RWPE1 (cell line): ENCODE measurements at regions not wholly inside any gene's neighbourhood (a gene's known extent, or its start where the extent isn't known, plus 50 kb on each side); places are given as distances from the start of the nearest gene placed in this dataset.
A peak's percentile ranks its signal among the peaks of the same experiment; 100 is the strongest.

Experiments used
- CTCF ChIA-PET: fragments of 350-600 bp; sonication (Branson Sonifier 250); formaldehyde crosslinking; extraction: SDS; loops from one replicate; lab custom pipeline; 2021; lab: Yijun Ruan, JAX
- POLR2A ChIA-PET: fragments of 400-600 bp; formaldehyde crosslinking; extraction: SDS; loops from one replicate; lab custom pipeline; 2020; ENCODE audit warnings: antibody characterized with exemption; ENCODE audit not compliant: low non-redundant PET; lab: Yijun Ruan, JAX
- DNase-seq: peaks from one replicate; pipeline ENCODE4 v3.0.0; 2012; ENCODE audit warnings: low spot score
- H3K27ac ChIP-seq: fragments of 450-650 bp; 2 replicates; pipeline ENCODE4 v1.5.1; 2017
- CTCF ChIP-seq: fragments of 450-650 bp; conservative IDR thresholded peaks from 2 replicates; pipeline ENCODE4 v1.5.1; 2017; ENCODE audit warnings: low read depth, mild to moderate bottlenecking

GRCh38 chr10:55091691-55092328 lies 290.8 kb upstream of the PCDH15 start:
- TF ChIP-seq CTCF, result peak; percentile 87
- DNase-seq, result peak; percentile 24
- ChIA-PET CTCF (interaction anchor here (0.5 to 1.2 kb wide), 8 partner anchors 21 to 959 kb away, joined by 3 to 7 read pairs (median 4); no protein-coding TSS in a partner anchor), POLR2A (no interaction called here)
- no peak overlapping the region for H3K27ac ChIP-seq

- TF ChIP-seq CTCF, result no peak
- POLR2A ChIA-PET, result no interaction called here
- H3K27ac ChIP-seq, result no peak overlapping the region
- CTCF ChIA-PET, result no interaction called here
- DNase-seq, result no peak
Observed at GRCh38 chr10:55078121-55078520, 277.1 kb upstream of the PCDH15 start.

- no peak for TF ChIP-seq CTCF
- no peak for DNase-seq
- CTCF ChIA-PET, result interaction anchor here (0.5 to 0.6 kb wide), 2 partner anchors 10 to 940 kb away, joined by 3 read pairs; no protein-coding TSS in a partner anchor
- POLR2A ChIA-PET, result no interaction called here
- H3K27ac ChIP-seq, result no peak overlapping the region
Observed at GRCh38 chr10:55065185-55065584, 264.2 kb upstream of the PCDH15 start.

GRCh38 chr10:55063811-55064210 lies 262.8 kb upstream of the PCDH15 start:
- DNase-seq, result no peak
- POLR2A ChIA-PET, result no interaction called here
- CTCF ChIA-PET, result no interaction called here
- TF ChIP-seq CTCF, result no peak
- H3K27ac ChIP-seq, result no peak overlapping the region

- POLR2A ChIA-PET, result no interaction called here
- DNase-seq, result no peak
- no peak for TF ChIP-seq CTCF
- H3K27ac ChIP-seq, result no peak overlapping the region
- CTCF ChIA-PET, result interaction anchor here (0.6 kb wide), 1 partner anchor 224 kb away, joined by 3 read pairs; no protein-coding TSS in a partner anchor
Observed at GRCh38 chr10:55062349-55062748, 261.3 kb upstream of the PCDH15 start.

GRCh38 chr10:55058800-55059199 lies 257.8 kb upstream of the PCDH15 start:
- CTCF ChIA-PET, result no interaction called here
- TF ChIP-seq CTCF, result no peak

More at GRCh38 chr10:55058800-55059199, 257.8 kb upstream of the PCDH15 start:
- no peak for DNase-seq
- H3K27ac ChIP-seq, result no peak overlapping the region
- POLR2A ChIA-PET, result no interaction called here
